Ovary (tissue), 7 donors: ENCODE measurements at regions not wholly inside any gene's neighbourhood (a gene's known extent, or its start where the extent isn't known, plus 50 kb on each side); places are given as distances from the start of the nearest gene placed in this dataset.
A peak's percentile ranks its signal among the peaks of the same experiment; 100 is the strongest.
"Not testable (repeated sequence)": the region's sequence is repeated elsewhere in the genome, so short reads cannot be mapped to it uniquely, and the experiment has no call there.

ENCODE experiments used
- DNase-seq, 5 donors: peaks; one replicate each; pipeline ENCODE4 v3.0.0-alpha.2; 2019 to 2020
- H3K27ac ChIP-seq, 2 donors: fragments of 200-600 bp; one replicate each; pipeline versions ENCODE4 v1.5.1 to v1.8.0; 2019 to 2022
- H3K27me3 ChIP-seq: fragments of 200-600 bp; one replicate; pipeline ENCODE4 v1.8.0; 2022
- H3K36me3 ChIP-seq: fragments of 200-600 bp; sonication (generic); one replicate; pipeline ENCODE4 v1.5.1; 2019
- H3K4me1 ChIP-seq: one replicate; pipeline ENCODE4 v1.8.1; 2013; ENCODE audit warnings: mild to moderate bottlenecking, moderate library complexity; ENCODE audit not compliant: insufficient read depth
- H3K4me3 ChIP-seq: fragments of 200-600 bp; sonication (generic); one replicate; pipeline ENCODE4 v1.5.1; 2017
- H3K9me3 ChIP-seq, 2 donors: fragments of 200-600 bp in 1 of 2; sonication (generic) in 1 of 2; one replicate each; pipeline versions ENCODE4 v1.5.1 to v1.8.1; 2013 to 2019; ENCODE audit warnings: mild to moderate bottlenecking in 1 of 2, moderate library complexity in 1 of 2
- CTCF ChIP-seq, 3 donors: fragments of 450-650 bp in 2 of 3; fragments of 200-600 bp in 1 of 3; IDR thresholded peaks; one replicate each; pipeline versions ENCODE4 v1.5.1 to v1.8.0; 2016 to 2022; ENCODE audit warnings: antibody characterized with exemption in 3 of 3, mild to moderate bottlenecking in 1 of 3
- EP300 ChIP-seq: sonication (generic); formaldehyde crosslinking; IDR thresholded peaks from one replicate; pipeline ENCODE4 v1.6.1; 2017; ENCODE audit warnings: antibody characterized with exemption
- POLR2A ChIP-seq: fragments of 450-650 bp; IDR thresholded peaks from one replicate; pipeline ENCODE4 v1.6.1; 2017; ENCODE audit warnings: antibody characterized with exemption, mild to moderate bottlenecking, moderate library complexity
- WGBS, 3 donors: extraction: QIAGEN DNeasy Blood & Tissue Kit in 1 of 3; methylation state at CpG; one replicate each; pipeline versions ENCODE4 v1.1.5 to v1.1.7; 2013 to 2017; 5-methylcytosine and 5-hydroxymethylcytosine counted together
- intact Hi-C, 4 donors: fragments of 100-400 bp; cut with DNase I; formaldehyde crosslinking; loops; one replicate each; pipeline versions ENCODE4 v1.11.0 to v1.15.1; 2022 to 2023
- donor health status: DM: no; HTN: no; CAD: no; lungs with moderate emphysema.
- donor health status: DM: no; HTN: no; CAD: no.
- donor health status: Bipolar disorder and iron deficiency.
- donor health status: DM: no; HTN: no; CAD: no.
- donor health status: DM: yes; HTN: yes; CAD: no.

GRCh38 chr6:109875973-109876372, 102.1 kb upstream of the GPR6 start:
- DNase-seq = no peak
- intact Hi-C loops = no loop called here
- Histone ChIP-seq H3K4me1 (peaks cover 22% of the 10 kb centered on the region), H3K27me3 (no peaks in the 10 kb centered on the region), H3K36me3 (no peaks in the 10 kb centered on the region), H3K27ac (peak overlapping the region in 1 of 2 donors; percentile 89), H3K4me3 (no peak overlapping the region), H3K9me3 (no peaks in the 10 kb centered on the region)
- TF ChIP-seq POLR2A = no peak
- WGBS, 3 donors = 86 to 98% (median 92%) methylated on average over 3 of the region's 3 CpGs

GRCh38 chr6:109877028-109878004, 100.8 kb upstream of the GPR6 start:
- peak; percentile 47 to 61 (median 51) for DNase-seq
- no peaks in the 10 kb centered on the region for H3K36me3 ChIP-seq
- 30 to 51% (median 30%) methylated on average over 10 of the region's 10 CpGs for WGBS, 3 donors
- H3K4me3 ChIP-seq = no peak overlapping the region
- no peaks in the 10 kb centered on the region for H3K9me3 ChIP-seq
- peaks cover 22% of the 10 kb centered on the region for H3K4me1 ChIP-seq
- intact Hi-C loops = no loop called here
- H3K27me3 ChIP-seq = no peaks in the 10 kb centered on the region
- no peak for TF ChIP-seq EP300
- H3K27ac ChIP-seq = peak overlapping the region; percentile 5 to 89

- 46 to 50% (median 46%) methylated on average over 9 of the region's 9 CpGs for WGBS, 3 donors
- Histone ChIP-seq H3K27ac (peak overlapping the region in 1 of 2 donors; percentile 89), H3K4me1 (peaks cover 17% of the 10 kb centered on the region)
- H3K27me3 ChIP-seq, DNase-seq, H3K9me3 ChIP-seq, H3K36me3 ChIP-seq, H3K4me3 ChIP-seq, intact Hi-C loops: not testable (repeated sequence)
These were observed 100.0 kb upstream of the GPR6 start for GRCh38 chr6:109878005-109878690.

GRCh38 chr6:109879081-109879480, 99.0 kb upstream of the GPR6 start:
- H3K9me3 ChIP-seq, intact Hi-C loops, DNase-seq, H3K4me3 ChIP-seq, H3K36me3 ChIP-seq, H3K27me3 ChIP-seq: not testable (repeated sequence)
- WGBS, 3 donors = 27 to 46% (median 28%) methylated on average over 5 of the region's 5 CpGs
- peaks cover 16% of the 10 kb centered on the region for H3K4me1 ChIP-seq
- H3K27ac ChIP-seq = peak overlapping the region in 1 of 2 donors; percentile 89

- Histone ChIP-seq H3K9me3 (no peaks in the 10 kb centered on the region), H3K27me3 (no peaks in the 10 kb centered on the region), H3K27ac (peak overlapping the region in 1 of 2 donors; percentile 89), H3K4me1 (peaks cover 16% of the 10 kb centered on the region), H3K4me3 (no peak overlapping the region), H3K36me3 (no peaks in the 10 kb centered on the region)
- 21 to 66% (median 21%) methylated on average over 15 of the region's 15 CpGs for WGBS, 3 donors
- peak; percentile 42 to 60 (median 43) for DNase-seq
- TF ChIP-seq CTCF (IDR thresholded peaks at IDR 0.05) = no peak
- intact Hi-C loops = no loop called here
These were observed 98.6 kb upstream of the GPR6 start for GRCh38 chr6:109879521-109879920.

GRCh38 chr6:109881069-109881468, 97.0 kb upstream of the GPR6 start:
- H3K36me3 ChIP-seq, H3K27ac ChIP-seq, H3K27me3 ChIP-seq, H3K4me3 ChIP-seq, H3K9me3 ChIP-seq, DNase-seq, intact Hi-C loops: not testable (repeated sequence)
- WGBS, 3 donors = 85 to 96% (median 94%) methylated on average over 10 to 19 of the region's 19 CpGs
- peaks cover 13% of the 10 kb centered on the region for H3K4me1 ChIP-seq

- intact Hi-C loops, H3K27ac ChIP-seq, H3K36me3 ChIP-seq, DNase-seq, H3K9me3 ChIP-seq, H3K27me3 ChIP-seq, H3K4me1 ChIP-seq, H3K4me3 ChIP-seq: not testable (repeated sequence)
- 95 to 98% (median 96%) methylated on average over 1 of the region's 1 CpG for WGBS, 3 donors
These were observed 96.1 kb upstream of the GPR6 start for GRCh38 chr6:109881953-109882490.
